Activated CD8-positive, alpha-beta memory T cell treated with anti-CD3 and anti-CD28 coated beads for 4 hours (primary cell): ENCODE measurements at regions not wholly inside any gene's neighbourhood (a gene's known extent, or its start where the extent isn't known, plus 50 kb on each side); places are given as distances from the start of the nearest gene placed in this dataset.

Experiments
- DNase-seq, 2 donors: peaks; one replicate each; pipeline ENCODE4 v3.0.0-alpha.2; 2020; ENCODE audit warnings: low read depth in 2 of 2

DNA sequence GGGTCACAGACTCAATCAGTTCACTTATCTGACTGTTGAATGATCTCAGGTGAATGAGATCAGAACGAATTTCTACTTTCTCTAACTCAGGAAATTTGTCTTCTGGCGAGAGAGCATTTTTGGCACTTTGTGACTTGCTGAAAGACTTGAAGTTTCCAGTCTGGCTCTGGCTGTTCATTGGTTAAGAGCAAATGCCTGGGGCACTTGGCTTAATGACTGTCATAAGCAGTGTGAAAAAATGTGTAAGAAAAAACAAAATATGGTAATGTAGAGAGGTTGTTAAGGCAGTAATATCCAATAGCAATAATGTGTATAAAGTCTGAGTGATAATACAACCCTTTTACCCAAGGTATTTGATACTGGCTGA, 71.3 kb upstream of the PGRMC2 start:
- DNase-seq: no peak

- DNase-seq: no peak
Observed at GRCh38 chr4:128358231-128358912, 70.8 kb upstream of the PGRMC2 start.

DNA sequence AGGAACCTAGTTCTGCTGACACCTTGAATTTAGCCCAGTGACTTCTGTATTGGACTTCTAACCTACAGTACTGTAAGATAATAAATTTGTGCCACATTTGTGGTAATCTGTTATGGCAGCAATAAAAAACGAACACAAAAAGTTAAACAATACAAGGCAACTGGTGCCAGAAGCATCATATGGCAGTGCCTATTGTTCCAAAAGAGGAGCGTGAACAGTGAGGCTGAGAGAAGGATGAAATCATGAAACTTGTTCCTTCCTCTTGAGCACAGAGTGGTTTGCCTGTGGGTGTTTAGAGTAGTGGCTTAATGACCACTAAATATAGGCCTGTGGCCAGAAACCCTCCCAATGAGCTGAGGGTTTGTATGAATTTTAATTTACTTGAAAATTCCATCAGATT, 69.7 kb upstream of the PGRMC2 start:
- DNase-seq: no peak

GRCh38 chr4:128355305-128355704, 67.7 kb upstream of the PGRMC2 start:
- no peak for DNase-seq

- DNase-seq: no peak
Observed at GRCh38 chr4:128354205-128354821, 66.7 kb upstream of the PGRMC2 start.

- no peak for DNase-seq
Observed at GRCh38 chr4:128353791-128354190, 66.2 kb upstream of the PGRMC2 start.

DNA sequence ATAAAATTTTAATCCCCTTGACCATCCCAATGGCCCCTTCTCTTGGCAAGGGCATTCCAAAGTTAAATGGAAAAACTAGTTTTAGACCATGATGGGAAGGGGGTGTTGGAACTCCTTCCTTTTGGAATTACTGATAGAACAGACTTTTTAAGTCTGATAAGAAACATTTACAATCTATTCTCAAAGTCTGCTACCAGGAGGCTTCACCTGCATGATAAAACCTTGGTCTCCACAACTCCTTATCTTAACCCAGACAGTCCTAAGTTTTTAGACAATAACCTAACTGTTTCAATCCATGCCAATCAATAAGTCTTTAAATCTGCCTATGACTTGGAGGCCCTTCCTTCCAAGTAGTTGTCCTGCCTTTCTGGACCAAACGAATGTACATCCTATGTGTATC, 63.9 kb upstream of the PGRMC2 start:
- no peak for DNase-seq

- no peak for DNase-seq
Observed at GRCh38 chr4:128350449-128351045, 62.9 kb upstream of the PGRMC2 start.

DNA sequence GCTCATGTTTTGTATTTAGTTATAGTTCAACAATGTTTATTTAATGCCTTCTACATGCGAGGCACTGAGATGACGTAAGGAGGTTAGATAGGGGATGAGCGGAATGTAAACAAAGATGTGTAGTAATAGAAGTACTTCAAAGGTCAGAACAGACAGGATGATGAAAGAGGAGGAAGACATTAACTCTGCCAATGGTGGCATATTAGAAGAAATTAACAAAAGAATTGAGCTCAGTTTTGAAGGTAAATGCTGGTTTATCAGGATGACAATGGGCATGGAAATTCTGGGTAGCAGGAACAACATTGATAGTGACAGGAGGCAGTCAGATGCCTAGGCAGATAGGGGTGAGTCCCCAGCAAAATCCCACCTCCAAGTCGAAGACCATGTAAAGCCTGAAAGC, 62.3 kb upstream of the PGRMC2 start:
- DNase-seq: no peak

DNA sequence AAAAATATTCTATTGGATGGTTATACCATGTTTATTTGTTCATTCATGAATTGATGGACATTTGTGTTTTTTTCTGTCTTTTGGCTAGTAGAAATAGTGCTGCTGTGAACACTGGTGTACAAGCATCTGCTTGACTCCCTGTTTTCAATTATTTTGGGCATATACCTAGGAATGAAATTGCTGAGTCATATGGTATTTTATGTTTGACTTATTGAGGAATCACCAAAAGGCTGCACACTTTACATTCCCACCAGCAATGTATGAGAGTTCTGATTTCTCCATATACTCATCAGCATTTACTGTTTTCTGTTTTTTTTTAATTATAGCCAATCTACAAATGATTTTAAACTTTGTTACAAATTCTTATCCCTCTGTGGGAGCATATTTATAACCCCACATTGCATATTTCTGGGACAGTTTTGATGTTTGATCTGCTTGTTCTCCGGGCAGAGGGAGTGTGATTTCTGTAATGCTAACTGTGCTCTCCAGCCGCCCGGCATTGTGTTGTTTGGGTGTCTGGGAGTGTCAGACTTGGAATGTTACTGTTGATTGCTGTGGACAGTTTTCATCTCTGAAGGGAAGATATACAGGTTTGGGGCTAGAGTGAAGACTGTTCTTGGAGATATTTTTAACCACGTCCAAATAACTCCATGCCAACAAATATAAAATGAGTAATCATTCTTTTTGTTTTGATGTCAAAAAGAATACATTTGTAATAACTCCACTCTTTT, 60.5 kb upstream of the PGRMC2 start:
- no peak for DNase-seq

DNA sequence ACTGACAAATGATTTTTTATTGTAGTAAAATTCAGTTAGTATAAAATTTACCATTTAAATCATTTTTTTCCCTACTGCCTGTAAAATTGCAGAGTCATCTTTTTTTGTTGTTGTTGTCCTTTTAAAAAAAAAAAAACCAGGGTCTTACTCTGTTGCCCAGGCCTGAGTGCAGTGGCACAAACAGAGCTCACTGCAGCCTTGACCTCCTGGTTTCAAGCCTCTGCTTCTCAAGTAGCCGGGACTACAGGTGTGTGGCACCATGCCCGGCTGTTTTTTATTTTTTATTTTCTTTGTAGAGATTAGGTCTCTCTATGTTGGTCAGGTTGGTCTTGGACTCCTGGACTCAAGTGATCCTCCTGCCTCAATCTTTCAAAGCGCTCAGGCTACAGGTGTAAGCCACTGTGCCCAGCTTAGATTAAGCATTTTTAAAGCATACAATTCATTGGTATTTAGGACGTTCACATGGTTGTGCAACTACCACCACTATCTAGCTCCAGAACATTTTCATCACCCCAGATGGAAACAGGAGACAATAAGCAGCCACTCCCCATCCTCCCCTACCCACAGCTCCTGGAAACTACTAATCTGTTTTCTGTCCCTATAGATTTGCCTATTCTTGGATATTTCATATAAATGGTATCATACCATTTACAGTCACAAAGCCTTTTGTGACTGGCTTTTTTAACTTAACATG, 59.7 kb upstream of the PGRMC2 start:
- DNase-seq: no peak

- no peak for DNase-seq
Observed at GRCh38 chr4:128346054-128346716, 58.6 kb upstream of the PGRMC2 start.

DNA sequence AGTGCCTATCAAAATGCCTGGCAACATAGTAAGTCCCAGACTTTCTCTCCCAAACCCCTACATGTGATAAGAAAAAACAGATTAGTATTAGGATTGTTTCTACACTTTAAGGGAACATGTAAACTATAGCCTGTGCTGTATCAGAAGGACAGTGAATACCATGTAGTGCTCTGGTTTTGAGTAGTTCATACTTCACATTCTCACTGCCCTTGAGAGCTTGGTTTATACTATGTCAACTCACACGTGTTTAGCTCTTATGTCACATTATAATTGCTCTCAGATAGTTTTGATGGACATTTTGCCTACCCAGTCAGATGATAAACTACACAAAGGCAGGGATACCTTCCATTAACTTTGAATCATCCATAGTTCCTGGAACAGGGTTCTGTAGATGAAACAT, 58.0 kb upstream of the PGRMC2 start:
- DNase-seq: no peak

DNA sequence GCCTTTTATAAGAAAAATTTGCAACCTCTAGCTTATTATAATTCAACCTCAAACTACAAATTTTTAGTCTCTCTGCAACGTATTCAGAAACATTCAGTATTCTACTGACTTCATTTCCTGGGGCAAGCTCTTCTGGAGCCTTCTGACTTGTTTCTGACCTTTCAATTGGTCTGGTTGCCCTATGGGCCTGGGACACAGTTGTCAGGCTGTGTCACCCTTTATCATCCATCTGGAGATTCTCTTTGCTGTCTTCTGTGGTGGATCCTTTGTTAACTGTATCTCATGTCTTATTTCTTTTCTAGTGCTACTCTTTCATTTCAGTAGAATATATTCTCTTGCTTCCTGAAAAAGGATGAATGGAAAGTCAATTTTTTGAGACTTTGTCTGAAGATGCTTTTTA, 55.1 kb upstream of the PGRMC2 start:
- no peak for DNase-seq

GRCh38 chr4:128341634-128342033, 54.0 kb upstream of the PGRMC2 start:
- DNase-seq: no peak

GRCh38 chr4:128338634-128339355, 51.2 kb upstream of the PGRMC2 start:
- DNase-seq: no peak

DNA sequence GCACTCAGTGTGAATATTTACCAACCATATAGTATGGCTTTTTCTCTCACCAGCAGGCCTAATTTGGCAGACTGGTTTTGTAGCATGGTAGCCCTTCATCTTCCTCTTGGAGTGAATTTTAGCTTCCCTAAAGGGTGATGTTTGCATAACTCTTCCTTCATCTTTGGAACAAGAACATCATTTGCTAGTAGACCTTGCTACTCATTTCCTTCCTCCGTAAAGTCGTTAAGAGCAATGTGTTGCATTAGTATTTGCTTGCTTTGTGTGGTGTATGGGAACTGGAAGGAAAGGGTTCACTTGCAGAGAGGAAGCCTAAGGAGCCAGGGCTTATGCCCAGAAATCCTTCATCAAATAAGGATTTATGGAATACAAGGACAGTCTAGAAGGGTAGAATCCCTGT, 50.2 kb upstream of the PGRMC2 start:
- no peak for DNase-seq
